H9 (cell line): ENCODE measurements at regions not wholly inside any gene's neighbourhood (a gene's known extent, or its start where the extent isn't known, plus 50 kb on each side); places are given as distances from the start of the nearest gene placed in this dataset.
"Not testable (repeated sequence)": the region's sequence is repeated elsewhere in the genome, so short reads cannot be mapped to it uniquely, and the experiment has no call there.

ENCODE experiments used
- DNase-seq: peaks from one replicate; pipeline ENCODE4 v3.0.0-alpha.2; 2017
- H2AFZ ChIP-seq: one replicate; pipeline ENCODE4 v1.6.1; 2013; ENCODE audit warnings: mild to moderate bottlenecking, low read length, control low read depth, moderate library complexity
- H2AK5ac ChIP-seq: 2 replicates; pipeline ENCODE4 v1.6.1; 2013; ENCODE audit warnings: low read length, control low read depth, mixed read lengths; ENCODE audit not compliant: insufficient read length
- H2BK120ac ChIP-seq: one replicate; pipeline ENCODE4 v1.6.1; 2013; ENCODE audit warnings: low read depth, mild to moderate bottlenecking, low read length, control low read depth, inconsistent platforms; ENCODE audit not compliant: poor library complexity, severe bottlenecking
- H2BK12ac ChIP-seq: 2 replicates; pipeline ENCODE4 v1.6.1; 2013; ENCODE audit warnings: low read length, control low read depth, mixed read lengths, low read depth; ENCODE audit not compliant: insufficient read length
- H2BK15ac ChIP-seq: 2 replicates; pipeline ENCODE4 v1.6.1; 2013; ENCODE audit warnings: low read depth, low read length, control low read depth
- H2BK20ac ChIP-seq: one replicate; pipeline ENCODE4 v1.6.1; 2013; ENCODE audit warnings: low read depth, mild to moderate bottlenecking, low read length, control low read depth, inconsistent platforms; ENCODE audit not compliant: poor library complexity, severe bottlenecking
- H2BK5ac ChIP-seq: 2 replicates; pipeline ENCODE4 v1.6.1; 2013; ENCODE audit warnings: low read length, control low read depth, mixed read lengths; ENCODE audit not compliant: insufficient read length
- H3K14ac ChIP-seq: 2 replicates; pipeline ENCODE4 v1.6.1; 2013; ENCODE audit warnings: low read length, control low read depth; ENCODE audit not compliant: insufficient read depth
- H3K18ac ChIP-seq: 2 replicates; pipeline ENCODE4 v1.6.1; 2013; ENCODE audit warnings: low read depth, mild to moderate bottlenecking, mixed read lengths, low read length, control low read depth; ENCODE audit not compliant: insufficient read length
- H3K23ac ChIP-seq: 2 replicates; pipeline ENCODE4 v1.6.1; 2013; ENCODE audit warnings: low read length, control low read depth, mixed read lengths, low read depth; ENCODE audit not compliant: insufficient read length
- H3K23me2 ChIP-seq: 2 replicates; pipeline ENCODE4 v1.6.1; 2013; ENCODE audit warnings: low read depth, mild to moderate bottlenecking, mixed read lengths, low read length, control low read depth; ENCODE audit not compliant: insufficient read length, poor library complexity, severe bottlenecking
- H3K27ac ChIP-seq: 2 replicates; pipeline ENCODE4 v1.5.1; 2013; ENCODE audit warnings: low read length, control low read depth, mixed read lengths, low read depth; ENCODE audit not compliant: insufficient read length
- H3K27me3 ChIP-seq: 2 replicates; pipeline ENCODE4 v1.6.1; 2013; ENCODE audit warnings: low read length, control low read depth, inconsistent platforms; ENCODE audit not compliant: insufficient read depth
- H3K4ac ChIP-seq: 2 replicates; pipeline ENCODE4 v1.6.1; 2013; ENCODE audit warnings: low read depth, mild to moderate bottlenecking, control low read depth, inconsistent platforms, low read length, moderate library complexity
- H3K4me1 ChIP-seq: 2 replicates; pipeline ENCODE4 v1.6.1; 2013; ENCODE audit warnings: low read length, control low read depth, inconsistent platforms; ENCODE audit not compliant: insufficient read depth
- H3K4me2 ChIP-seq: 2 replicates; pipeline ENCODE4 v1.6.1; 2013; ENCODE audit warnings: low read length, control low read depth, mixed read lengths; ENCODE audit not compliant: insufficient read length, insufficient read depth
- H3K56ac ChIP-seq: 2 replicates; pipeline ENCODE4 v1.6.1; 2013; ENCODE audit warnings: low read depth, mild to moderate bottlenecking, mixed read lengths, low read length, control low read depth; ENCODE audit not compliant: insufficient read length
- H3K79me1 ChIP-seq: 2 replicates; pipeline ENCODE4 v1.6.1; 2013; ENCODE audit warnings: low read depth, mild to moderate bottlenecking, moderate library complexity, low read length, control low read depth, inconsistent platforms; ENCODE audit not compliant: insufficient read depth, poor library complexity, severe bottlenecking
- H3K79me2 ChIP-seq: 2 replicates; pipeline ENCODE4 v1.6.1; 2013; ENCODE audit warnings: low read length, control low read depth, inconsistent platforms; ENCODE audit not compliant: insufficient read depth
- H3K9ac ChIP-seq: 2 replicates; pipeline ENCODE4 v1.6.1; 2013; ENCODE audit warnings: low read length, control low read depth, mixed read lengths; ENCODE audit not compliant: insufficient read length; ENCODE audit errors: extremely low read depth
- H3K9me3 ChIP-seq: one replicate; pipeline ENCODE4 v1.6.1; 2013; ENCODE audit warnings: low read depth, low read length, inconsistent platforms; ENCODE audit not compliant: control insufficient read depth
- H3T11ph ChIP-seq: one replicate; pipeline ENCODE4 v1.6.1; 2013; ENCODE audit warnings: mild to moderate bottlenecking, low read length, control low read depth, inconsistent platforms
- H4K20me1 ChIP-seq: one replicate; pipeline ENCODE4 v1.6.1; 2013; ENCODE audit not compliant: control insufficient read depth, insufficient read length, insufficient read depth
- H4K5ac ChIP-seq: 2 replicates; pipeline ENCODE4 v1.6.1; 2013; ENCODE audit warnings: low read depth, mild to moderate bottlenecking, mixed read lengths, low read length, control low read depth; ENCODE audit not compliant: insufficient read length
- H4K8ac ChIP-seq: replicated peaks from 2 replicates; pipeline ENCODE4 v1.6.1; 2013; ENCODE audit warnings: low read length, control low read depth, mixed read lengths, low read depth; ENCODE audit not compliant: insufficient read length
- H4K91ac ChIP-seq: 2 replicates; pipeline ENCODE4 v1.6.1; 2013; ENCODE audit warnings: low read depth, mild to moderate bottlenecking, moderate library complexity, mixed read lengths, low read length, control low read depth; ENCODE audit not compliant: insufficient read length
- H3K27ac Mint-ChIP-seq, 3 experiments: 2 replicates in 2 of 3; 3 replicates in 1 of 3; pipeline ENCODE4 v1.8.0; 2020 to 2021; ENCODE audit warnings: mixed read lengths in 3 of 3, mild to moderate bottlenecking in 1 of 3, moderate library complexity in 1 of 3
- H3K27me3 Mint-ChIP-seq: 2 replicates; pipeline ENCODE4 v1.8.0; 2021; ENCODE audit warnings: low read depth, mild to moderate bottlenecking, moderate library complexity, mixed read lengths
- H3K36me3 Mint-ChIP-seq, 3 experiments: 2 replicates in 2 of 3; 3 replicates in 1 of 3; pipeline ENCODE4 v1.8.0; 2020 to 2021; ENCODE audit warnings: low read depth in 3 of 3, mixed read lengths in 3 of 3; ENCODE audit not compliant: insufficient read depth in 1 of 3
- H3K4me1 Mint-ChIP-seq, 2 experiments: 2 replicates each; pipeline ENCODE4 v1.8.0; 2020; ENCODE audit warnings: mixed read lengths in 2 of 2
- H3K4me3 Mint-ChIP-seq, 2 experiments: 2 replicates in 1 of 2; 3 replicates in 1 of 2; pipeline ENCODE4 v1.8.0; 2020 to 2021; ENCODE audit warnings: mild to moderate bottlenecking in 2 of 2, mixed read lengths in 2 of 2, moderate library complexity in 1 of 2
- H3K9me3 Mint-ChIP-seq, 2 experiments: 2 replicates in 1 of 2; 3 replicates in 1 of 2; pipeline ENCODE4 v1.8.0; 2020; ENCODE audit warnings: mild to moderate bottlenecking in 2 of 2, mixed read lengths in 2 of 2, moderate library complexity in 1 of 2
- WGBS: extraction: QIAGEN DNeasy Blood & Tissue Kit; methylation state at CpG from one replicate; pipeline ENCODE4 v1.1.7; 2013; ENCODE audit warnings: missing lambda C conversion rate, low lambda C conversion rate, mixed read lengths; ENCODE audit not compliant: insufficient read length; ENCODE audit errors: extremely low coverage; 5-methylcytosine and 5-hydroxymethylcytosine counted together

- H3K9me3 ChIP-seq, result peaks cover 79% of the 10 kb centered on the region
- not testable (repeated sequence) for H3K27me3 ChIP-seq, H2BK120ac ChIP-seq, H3K27me3 Mint-ChIP-seq, H2AK5ac ChIP-seq, H2BK5ac ChIP-seq, H4K91ac ChIP-seq, DNase-seq, H3K4me1 Mint-ChIP-seq, H2BK12ac ChIP-seq, H3K9ac ChIP-seq, H2BK15ac ChIP-seq, H3K27ac ChIP-seq, H4K5ac ChIP-seq, H3K23me2 ChIP-seq, H3K4me2 ChIP-seq, H3K4ac ChIP-seq, H3K79me1 ChIP-seq, H2AFZ ChIP-seq, H3K14ac ChIP-seq, H3K79me2 ChIP-seq, H4K8ac ChIP-seq, H3K4me3 Mint-ChIP-seq, H3K23ac ChIP-seq, H3K56ac ChIP-seq, H3K27ac Mint-ChIP-seq, H4K20me1 ChIP-seq, H3K18ac ChIP-seq, H2BK20ac ChIP-seq, H3T11ph ChIP-seq, H3K4me1 ChIP-seq
- Mint-ChIP-seq H3K9me3 (peaks cover 77 to 87% of the 10 kb centered on the region in 2 experiments), H3K36me3 (peaks cover 0 to 18% (median 10%) of the 10 kb centered on the region in 3 experiments; a peak in 5 of 7 replicates)
- no CpG with 5 or more reads among the region's 27 CpGs for WGBS
Observed at GRCh38 chr14:105892453-105893441, 366.4 kb downstream of the TMEM121 start.

- H2BK15ac ChIP-seq, H2AFZ ChIP-seq, H3K79me1 ChIP-seq, H3K27me3 Mint-ChIP-seq, H3K27ac Mint-ChIP-seq, H2BK12ac ChIP-seq, H3K4ac ChIP-seq, H3K4me1 Mint-ChIP-seq, H3K27me3 ChIP-seq, H2BK20ac ChIP-seq, H3K4me3 Mint-ChIP-seq, H4K20me1 ChIP-seq, H2BK5ac ChIP-seq, H3K27ac ChIP-seq, H4K5ac ChIP-seq, H2BK120ac ChIP-seq, H3K14ac ChIP-seq, H3K4me2 ChIP-seq, H3K23me2 ChIP-seq, H3K79me2 ChIP-seq, DNase-seq, H3K18ac ChIP-seq, H4K8ac ChIP-seq, H3K56ac ChIP-seq, H3K9ac ChIP-seq, H3T11ph ChIP-seq, H3K23ac ChIP-seq, H3K4me1 ChIP-seq, H2AK5ac ChIP-seq, H4K91ac ChIP-seq: not testable (repeated sequence)
- peaks cover 79% of the 10 kb centered on the region for H3K9me3 ChIP-seq
- no CpG with 5 or more reads among the region's 12 CpGs for WGBS
- Mint-ChIP-seq H3K36me3 (peaks cover 0 to 22% (median 6%) of the 10 kb centered on the region in 3 experiments; a peak in 5 of 7 replicates), H3K9me3 (peaks cover 77 to 87% of the 10 kb centered on the region in 2 experiments)
Observed at GRCh38 chr14:105893686-105894085, 367.3 kb downstream of the TMEM121 start.
